Hepatocyte (in vitro differentiated cells): ENCODE measurements at regions not wholly inside any gene's neighbourhood (a gene's known extent, or its start where the extent isn't known, plus 50 kb on each side); places are given as distances from the start of the nearest gene placed in this dataset.

Experiments
- EZH2 ChIP-seq: fragments of 200-600 bp; sonication (generic); IDR thresholded peaks from 2 replicates; pipeline ENCODE4 v1.6.1; 2016; ENCODE audit warnings: antibody characterized with exemption, mild to moderate bottlenecking, borderline replicate concordance
- EZH2phosphoT487 ChIP-seq: fragments of 200-600 bp; sonication (generic); IDR thresholded peaks from one replicate; pipeline ENCODE4 v1.6.1; 2018; ENCODE audit warnings: antibody characterized with exemption, mild to moderate bottlenecking, low read depth, moderate library complexity; ENCODE audit not compliant: unreplicated experiment, severe bottlenecking
- TF ChIP-seq, protein P1 (sequence below): fragments of 200-600 bp; sonication (generic); IDR thresholded peaks from 2 replicates; pipeline ENCODE4 v1.5.1; 2016; ENCODE audit warnings: antibody characterized with exemption, mild to moderate bottlenecking; ENCODE audit not compliant: poor library complexity

DNA sequence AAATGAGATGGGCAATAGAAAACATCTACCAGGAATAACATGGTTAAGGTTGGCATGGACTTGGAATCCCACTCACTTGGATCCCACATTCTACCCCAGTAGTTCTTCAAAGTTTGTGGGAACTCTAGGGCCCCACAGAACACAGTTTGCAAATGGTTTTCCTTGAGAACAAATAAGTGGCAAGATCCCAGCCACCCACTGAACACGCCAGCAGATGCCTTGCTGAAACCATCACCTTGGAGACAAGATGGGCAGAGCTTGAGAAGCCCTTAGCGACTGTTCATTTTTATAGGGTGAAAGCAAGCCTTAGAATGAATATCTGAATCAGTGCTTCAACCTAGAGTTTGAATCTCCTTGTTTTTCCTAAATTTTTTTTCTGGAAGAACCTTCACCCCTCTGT lies 349.1 kb downstream of the RPS24 start:
- TF ChIP-seq EZH2phosphoT487 (no peak), EZH2 (no peak)
- TF ChIP-seq, protein P1, sequence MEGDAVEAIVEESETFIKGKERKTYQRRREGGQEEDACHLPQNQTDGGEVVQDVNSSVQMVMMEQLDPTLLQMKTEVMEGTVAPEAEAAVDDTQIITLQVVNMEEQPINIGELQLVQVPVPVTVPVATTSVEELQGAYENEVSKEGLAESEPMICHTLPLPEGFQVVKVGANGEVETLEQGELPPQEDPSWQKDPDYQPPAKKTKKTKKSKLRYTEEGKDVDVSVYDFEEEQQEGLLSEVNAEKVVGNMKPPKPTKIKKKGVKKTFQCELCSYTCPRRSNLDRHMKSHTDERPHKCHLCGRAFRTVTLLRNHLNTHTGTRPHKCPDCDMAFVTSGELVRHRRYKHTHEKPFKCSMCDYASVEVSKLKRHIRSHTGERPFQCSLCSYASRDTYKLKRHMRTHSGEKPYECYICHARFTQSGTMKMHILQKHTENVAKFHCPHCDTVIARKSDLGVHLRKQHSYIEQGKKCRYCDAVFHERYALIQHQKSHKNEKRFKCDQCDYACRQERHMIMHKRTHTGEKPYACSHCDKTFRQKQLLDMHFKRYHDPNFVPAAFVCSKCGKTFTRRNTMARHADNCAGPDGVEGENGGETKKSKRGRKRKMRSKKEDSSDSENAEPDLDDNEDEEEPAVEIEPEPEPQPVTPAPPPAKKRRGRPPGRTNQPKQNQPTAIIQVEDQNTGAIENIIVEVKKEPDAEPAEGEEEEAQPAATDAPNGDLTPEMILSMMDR: no peak
